ENCODE measurements at regions not wholly inside any gene's neighbourhood (a gene's known extent, or its start where the extent isn't known, plus 50 kb on each side); places are given as distances from the start of the nearest gene placed in this dataset.

GRCh38 chr4:33086331-33086925 lies 2366.3 kb downstream of the PCDH7 start:
- Histone ChIP-seq H3K9ac (ENCODE audit: low read length) (no peak overlapping the region), H3K27ac (ENCODE audit: low read depth, low read length) (no peak overlapping the region), H2AFZ (ENCODE audit: low read depth, low read length, poor library complexity, severe bottlenecking) (no peak overlapping the region), H3K4me3 (replicated peaks in 1 of 2; ENCODE audit: low read depth in 1 of 2, low read length in 2 of 2) (no peak overlapping the region), H3K27me3 (ENCODE audit: insufficient read depth, low read length) (no peaks in the 10 kb centered on the region), H4K20me1 (ENCODE audit: insufficient read depth) (no peaks in the 10 kb centered on the region), H3K9me2 (ENCODE audit: insufficient read depth) (no peaks in the 10 kb centered on the region), H3K36me3 (ENCODE audit: control insufficient read depth in 1 of 2, insufficient read depth in 2 of 2, low read length in 2 of 2) (no peaks in the 10 kb centered on the region), H3K79me2 (ENCODE audit: insufficient read depth, low read length) (no peaks in the 10 kb centered on the region), H3K9me3 (ENCODE audit: control insufficient read depth in 1 of 2, insufficient read depth in 1 of 2, low read depth in 1 of 2, low read length in 2 of 2) (no peaks in the 10 kb centered on the region), H3K4me1 (ENCODE audit: control insufficient read depth in 1 of 2, insufficient read depth in 2 of 2, low read length in 2 of 2) (no peaks in the 10 kb centered on the region), H3K4me2 (ENCODE audit: low read length) (no peak overlapping the region)
- no peak for DNase-seq (ENCODE audit: low read depth, low spot score)
- no peak for TF ChIP-seq SP1 (IDR thresholded peaks at IDR 0.05; ENCODE audit: low read depth)
- TF ChIP-seq ELF1 (IDR thresholded peaks at IDR 0.05; ENCODE audit: borderline replicate concordance, low read depth): no peak
- no peak for TF ChIP-seq ZFX (IDR thresholded peaks at IDR 0.05)
- no peak for TF ChIP-seq EZH2phosphoT487 (IDR thresholded peaks at IDR 0.05; ENCODE audit: borderline replicate concordance)
- no peak for TF ChIP-seq CBX3 (IDR thresholded peaks at IDR 0.05; ENCODE audit: low read depth)
- no peak for TF ChIP-seq CEBPB (IDR thresholded peaks at IDR 0.05; ENCODE audit: low read depth)
- TF ChIP-seq ZBTB33 (IDR thresholded peaks at IDR 0.05; ENCODE audit: extremely low read depth, insufficient replicate concordance, low read length): no peak
- no peak for TF ChIP-seq ATF3 (IDR thresholded peaks at IDR 0.05)
- TF ChIP-seq FOSL1 (IDR thresholded peaks at IDR 0.05; ENCODE audit: low read depth): no peak
- no peak for TF ChIP-seq EGR1 (IDR thresholded peaks at IDR 0.05; ENCODE audit: low read depth)
- TF ChIP-seq POLR2A (IDR thresholded peaks at IDR 0.05; ENCODE audit: borderline replicate concordance, extremely low read depth, insufficient read depth, insufficient read length): no peak
- BruUV-seq (replicated peaks): no TSS peak
- ATAC-seq: no peak
- ChIA-PET CTCF (no interaction called here), POLR2A (no interaction called here), RAD21 (ENCODE audit: low non-redundant PET in 1 of 2, low total read pairs in 2 of 2, uncharacterized antibody in 2 of 2, unreplicated experiment in 2 of 2) (no interaction called here)
- intact Hi-C loops (cut with micrococcal nuclease): no loop called here

Measured in HCT116 (cell line).